GM12878 (cell line): ENCODE measurements at regions not wholly inside any gene's neighbourhood (a gene's known extent, or its start where the extent isn't known, plus 50 kb on each side); places are given as distances from the start of the nearest gene placed in this dataset.

Experiments used
- ATAC-seq: fragments of 200-7000 bp; cut with Tn5 transposase; 3 replicates; pipeline ENCODE4 v1.9.1; 2020; ENCODE audit warnings: mild to moderate bottlenecking, moderate library complexity
- BruUV-seq: library from RNA; stranded (reverse); fragments of 400-500 nt; replicated peaks from 2 replicates; lab custom pipeline; 2021; lab: Mats Ljungman, UMichigan
- CTCF ChIA-PET: fragments of 300-600 bp; sonication (Branson Sonifier 250); formaldehyde crosslinking; extraction: SDS; loops from one replicate; lab custom pipeline; 2021; ENCODE audit warnings: inconsistent platforms; lab: Yijun Ruan, JAX
- POLR2A ChIA-PET: fragments of 350-600 bp; formaldehyde crosslinking; extraction: SDS; loops from one replicate; lab custom pipeline; 2021; ENCODE audit warnings: inconsistent platforms; lab: Charles Lee
- RAD21 ChIA-PET: fragments of 300-600 bp; sonication (Branson Sonifier 250); formaldehyde crosslinking; loops from one replicate; lab custom pipeline; 2023; ENCODE audit warnings: antibody characterized with exemption; ENCODE audit not compliant: unreplicated experiment; lab: Charles Lee
- SMC1A ChIA-PET: fragments of 300-600 bp; sonication (Branson Sonifier 250); formaldehyde crosslinking; loops from one replicate; lab custom pipeline; 2023; ENCODE audit not compliant: unreplicated experiment, uncharacterized antibody; lab: Charles Lee
- DNase-seq: peaks from one replicate; pipeline ENCODE4 v3.0.0-alpha.2; 2011; ENCODE audit warnings: low read depth, low spot score
- FAIRE-seq: peaks from 3 replicates; lab custom pipeline; 2011; peaks lifted over from hg19 to GRCh38; lab: Jason Lieb, UNC
- H2AFZ ChIP-seq: 2 replicates; pipeline ENCODE4 v1.6.0; 2011; ENCODE audit warnings: low read depth, low read length, control low read depth; ENCODE audit not compliant: control insufficient read depth
- H3K27ac ChIP-seq: 2 replicates; pipeline ENCODE4 v1.5.1; 2011; ENCODE audit warnings: control low read depth; ENCODE audit not compliant: control insufficient read depth, insufficient read depth
- H3K27me3 ChIP-seq, 2 experiments: replicated peaks in 1 of 2; 2 replicates each; pipeline versions ENCODE4 v1.6.0 to v1.6.1; 2011; ENCODE audit warnings: low read length in 1 of 2; ENCODE audit not compliant: control insufficient read depth in 2 of 2, insufficient read depth in 2 of 2
- H3K36me3 ChIP-seq, 2 experiments: 2 replicates each; pipeline ENCODE4 v1.5.1; 2011; ENCODE audit warnings: low read length in 1 of 2; ENCODE audit not compliant: control insufficient read depth in 2 of 2, insufficient read depth in 2 of 2
- H3K4me1 ChIP-seq: 2 replicates; pipeline ENCODE4 v1.6.1; 2011; ENCODE audit warnings: mild to moderate bottlenecking, low read length, moderate library complexity, mixed read lengths; ENCODE audit not compliant: control insufficient read depth, insufficient read depth
- H3K4me2 ChIP-seq: 2 replicates; pipeline ENCODE4 v1.6.0; 2011; ENCODE audit warnings: control low read depth; ENCODE audit not compliant: control insufficient read depth, insufficient read depth
- H3K4me3 ChIP-seq: fragments of 200-600 bp; sonication (generic); 2 replicates; pipeline ENCODE4 v1.5.1; 2016
- H3K79me2 ChIP-seq: 2 replicates; pipeline ENCODE4 v1.6.0; 2011; ENCODE audit warnings: low read length; ENCODE audit not compliant: control insufficient read depth, insufficient read depth
- H3K9ac ChIP-seq: 2 replicates; pipeline ENCODE4 v1.8.0; 2011; ENCODE audit warnings: low read length, control low read depth, mixed read lengths; ENCODE audit not compliant: control insufficient read depth, insufficient read depth
- H3K9me3 ChIP-seq: replicated peaks from 3 replicates; pipeline ENCODE4 v1.5.1; 2011; ENCODE audit warnings: mild to moderate bottlenecking, low read length; ENCODE audit not compliant: control insufficient read depth, insufficient read depth
- H4K20me1 ChIP-seq: 2 replicates; pipeline ENCODE4 v1.6.0; 2011; ENCODE audit not compliant: control insufficient read depth, insufficient read depth
- BMI1 ChIP-seq: fragments of 450-650 bp; IDR thresholded peaks from 2 replicates; pipeline ENCODE4 v1.6.1; 2016; ENCODE audit warnings: mild to moderate bottlenecking, moderate library complexity, borderline replicate concordance
- HDAC2 ChIP-seq: fragments of 200-600 bp; sonication (generic); IDR thresholded peaks from 2 replicates; pipeline ENCODE4 v1.6.1; 2017
- IKZF2 ChIP-seq, 2 experiments: fragments of 450-650 bp; IDR thresholded peaks; 2 replicates each; pipeline ENCODE4 v1.6.1; 2017; ENCODE audit warnings: mild to moderate bottlenecking in 2 of 2, moderate library complexity in 2 of 2
- MYB ChIP-seq: fragments of 150-350 bp; IDR thresholded peaks from 2 replicates; pipeline ENCODE4 v1.6.1; 2014; ENCODE audit warnings: mild to moderate bottlenecking, low read depth, low read length, borderline replicate concordance
- NFYB ChIP-seq: IDR thresholded peaks from 2 replicates; pipeline ENCODE4 v1.6.1; 2011; ENCODE audit warnings: low read depth, mild to moderate bottlenecking, low read length, improper control_type of control experiment, moderate library complexity; ENCODE audit not compliant: insufficient read depth
- RBBP5 ChIP-seq: fragments of 200-600 bp; sonication (generic); conservative IDR thresholded peaks from 2 replicates; pipeline ENCODE4 v1.6.1; 2016
- SMC3 ChIP-seq: IDR thresholded peaks from 2 replicates; pipeline ENCODE4 v1.6.1; 2011; ENCODE audit warnings: low read length, improper control_type of control experiment, borderline replicate concordance
- SRF ChIP-seq, 2 experiments: IDR thresholded peaks; 2 replicates each; pipeline ENCODE4 v1.6.1; 2011; ENCODE audit warnings: low read depth in 2 of 2, low read length in 2 of 2, mild to moderate bottlenecking in 1 of 2, moderate library complexity in 1 of 2
- TCF7 ChIP-seq: IDR thresholded peaks from 2 replicates; pipeline ENCODE4 v1.6.1; 2014; ENCODE audit warnings: antibody characterized with exemption, borderline replicate concordance
- YBX1 ChIP-seq: fragments of 450-650 bp; IDR thresholded peaks from 2 replicates; pipeline ENCODE4 v1.6.1; 2016; ENCODE audit warnings: antibody characterized with exemption
- ZBED1 ChIP-seq: IDR thresholded peaks from 2 replicates; pipeline ENCODE4 v1.6.1; 2016; ENCODE audit warnings: borderline replicate concordance
- ZNF274 ChIP-seq: IDR thresholded peaks from one replicate; pipeline ENCODE4 v1.8.0; 2011; ENCODE audit not compliant: insufficient read length, insufficient read depth
- ZNF384 ChIP-seq: IDR thresholded peaks from 2 replicates; pipeline ENCODE4 v1.6.1; 2012; ENCODE audit warnings: low read depth, mild to moderate bottlenecking, low read length, improper control_type of control experiment, borderline replicate concordance
- ZZZ3 ChIP-seq: IDR thresholded peaks from 2 replicates; pipeline ENCODE4 v1.6.1; 2011; ENCODE audit warnings: low read depth; ENCODE audit not compliant: control insufficient read depth, insufficient read length
- WGBS: methylation state at CpG from one replicate; pipeline ENCODE4 v1.1.6; 2016; ENCODE audit warnings: low lambda C conversion rate; ENCODE audit not compliant: insufficient replicate concordance, insufficient coverage; ENCODE audit errors: missing lambda C conversion rate; 5-methylcytosine and 5-hydroxymethylcytosine counted together
- in situ Hi-C: fragments of 300-500 bp; cut with MboI; formaldehyde crosslinking; loops from 9 replicates; pipeline ENCODE4 v1.14.3; 2018; ENCODE audit warnings: mixed read lengths
- intact Hi-C: fragments of 100-400 bp; cut with micrococcal nuclease; formaldehyde crosslinking; loops from one replicate; pipeline ENCODE4 v1.14.2; 2022; ENCODE audit not compliant: unreplicated experiment
- TF ChIP-seq, protein P1 (sequence below): IDR thresholded peaks from 2 replicates; pipeline ENCODE4 v1.6.1; 2011; ENCODE audit warnings: borderline replicate concordance, low read depth, mild to moderate bottlenecking, moderate library complexity, low read length; ENCODE audit not compliant: insufficient read depth, poor library complexity, severe bottlenecking
- TF ChIP-seq, protein P2 (sequence below): IDR thresholded peaks from 2 replicates; pipeline ENCODE4 v1.6.1; 2011; ENCODE audit warnings: low read depth, low read length, improper control_type of control experiment, borderline replicate concordance
- TF ChIP-seq, protein P3 (sequence below): fragments of 150-350 bp; IDR thresholded peaks from 2 replicates; pipeline ENCODE4 v1.6.1; 2014; ENCODE audit warnings: mild to moderate bottlenecking, low read depth, low read length
- TF ChIP-seq, protein P4 (sequence below): IDR thresholded peaks from 2 replicates; pipeline ENCODE4 v1.6.1; 2011; ENCODE audit warnings: low read depth, mild to moderate bottlenecking, low read length, moderate library complexity, borderline replicate concordance; ENCODE audit errors: extremely low read depth
- TF ChIP-seq, protein P5 (sequence below): IDR thresholded peaks from 2 replicates; pipeline ENCODE4 v1.6.1; 2011; ENCODE audit warnings: mild to moderate bottlenecking, low read depth, low read length, moderate library complexity; ENCODE audit not compliant: insufficient replicate concordance

DNA sequence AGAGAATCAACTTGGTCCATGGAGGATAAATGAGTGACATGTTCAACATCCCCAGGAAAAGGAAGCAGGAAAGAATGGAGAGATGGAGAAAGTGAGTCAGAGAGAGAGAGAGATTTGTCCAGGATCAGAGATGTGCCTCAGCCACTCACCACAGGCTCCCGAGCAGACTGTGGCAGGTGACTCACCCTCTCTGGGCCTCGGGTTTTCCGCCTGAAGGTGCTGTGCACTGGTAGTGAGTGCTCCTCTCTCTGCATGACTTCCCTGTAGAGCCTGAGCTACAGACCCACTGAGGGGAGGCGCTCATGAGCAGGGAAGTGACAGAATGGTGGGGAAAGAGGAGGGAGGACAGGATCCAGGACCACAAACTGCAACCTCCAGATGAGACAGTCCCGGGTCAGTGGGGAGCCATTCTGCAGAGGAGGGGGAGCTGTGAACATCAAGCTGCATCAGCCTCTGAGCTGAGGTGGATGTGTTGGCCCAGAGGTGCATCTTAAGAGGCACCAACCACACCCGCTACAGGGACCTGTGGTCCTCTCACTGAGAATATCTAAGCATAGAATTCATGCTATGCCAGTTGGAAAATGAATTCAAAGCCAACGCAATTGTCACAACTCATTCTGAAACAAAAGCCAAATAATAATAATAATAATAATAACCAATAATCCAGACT is 433.4 kb downstream of the BRD1 start (continued):
- TF ChIP-seq, protein P1, sequence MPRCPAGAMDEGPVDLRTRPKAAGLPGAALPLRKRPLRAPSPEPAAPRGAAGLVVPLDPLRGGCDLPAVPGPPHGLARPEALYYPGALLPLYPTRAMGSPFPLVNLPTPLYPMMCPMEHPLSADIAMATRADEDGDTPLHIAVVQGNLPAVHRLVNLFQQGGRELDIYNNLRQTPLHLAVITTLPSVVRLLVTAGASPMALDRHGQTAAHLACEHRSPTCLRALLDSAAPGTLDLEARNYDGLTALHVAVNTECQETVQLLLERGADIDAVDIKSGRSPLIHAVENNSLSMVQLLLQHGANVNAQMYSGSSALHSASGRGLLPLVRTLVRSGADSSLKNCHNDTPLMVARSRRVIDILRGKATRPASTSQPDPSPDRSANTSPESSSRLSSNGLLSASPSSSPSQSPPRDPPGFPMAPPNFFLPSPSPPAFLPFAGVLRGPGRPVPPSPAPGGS = no peak
- no peak for TF ChIP-seq MYB

DNA sequence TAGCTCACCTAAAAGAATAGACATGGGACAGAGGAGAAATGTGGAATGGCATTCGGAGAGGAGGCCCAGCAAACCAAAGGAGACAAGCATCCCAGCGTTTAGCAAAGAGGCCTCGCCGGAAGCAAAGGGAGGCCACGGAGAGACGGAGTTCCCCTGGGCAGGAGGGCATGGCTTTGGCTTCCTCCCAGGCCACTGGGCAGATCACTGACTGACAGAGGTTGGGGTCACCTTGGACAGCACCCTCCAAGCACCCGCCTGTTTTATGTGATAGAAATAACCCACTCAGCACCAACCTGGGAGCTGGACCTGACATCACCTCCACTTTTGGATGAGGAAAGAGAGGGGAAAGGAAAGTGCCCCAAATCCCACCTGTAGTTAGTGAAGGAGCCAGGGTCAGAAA is 434.1 kb downstream of the BRD1 start:
- POLR2A ChIA-PET = no interaction called here
- no peaks in the 10 kb centered on the region; the same call in 2 of the 3 replicates for H3K9me3 ChIP-seq
- H3K27ac ChIP-seq = no peak overlapping the region
- intact Hi-C loops = no loop called here
- no peaks in the 10 kb centered on the region for H4K20me1 ChIP-seq
- CTCF ChIA-PET = no interaction called here
- no peak overlapping the region for H3K9ac ChIP-seq
- WGBS = 36% methylated on average over 7 of the region's 7 CpGs
- ATAC-seq (no peak), FAIRE-seq (no peak), DNase-seq (no peak)
- RAD21 ChIA-PET = no interaction called here
- no peaks in the 10 kb centered on the region for H3K36me3 ChIP-seq
- H3K79me2 ChIP-seq = no peaks in the 10 kb centered on the region
- no peaks in the 10 kb centered on the region for H3K4me1 ChIP-seq
- no peak overlapping the region for H2AFZ ChIP-seq
- no peak overlapping the region for H3K4me3 ChIP-seq
- no peaks in the 10 kb centered on the region for H3K27me3 ChIP-seq
- SMC1A ChIA-PET = no interaction called here
- BruUV-seq = no TSS peak
- no peak overlapping the region for H3K4me2 ChIP-seq
- in situ Hi-C loops = no loop called here
- no peak for TF ChIP-seq SRF (IDR thresholded peaks at IDR 0.05; ENCODE audit: low read depth in 2 of 2, low read length in 2 of 2)
- no peak for TF ChIP-seq IKZF2 (IDR thresholded peaks at IDR 0.05)
- TF ChIP-seq ZNF274 = no peak
- TF ChIP-seq, protein P2, sequence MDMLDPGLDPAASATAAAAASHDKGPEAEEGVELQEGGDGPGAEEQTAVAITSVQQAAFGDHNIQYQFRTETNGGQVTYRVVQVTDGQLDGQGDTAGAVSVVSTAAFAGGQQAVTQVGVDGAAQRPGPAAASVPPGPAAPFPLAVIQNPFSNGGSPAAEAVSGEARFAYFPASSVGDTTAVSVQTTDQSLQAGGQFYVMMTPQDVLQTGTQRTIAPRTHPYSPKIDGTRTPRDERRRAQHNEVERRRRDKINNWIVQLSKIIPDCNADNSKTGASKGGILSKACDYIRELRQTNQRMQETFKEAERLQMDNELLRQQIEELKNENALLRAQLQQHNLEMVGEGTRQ = no peak
- TF ChIP-seq, protein P3, sequence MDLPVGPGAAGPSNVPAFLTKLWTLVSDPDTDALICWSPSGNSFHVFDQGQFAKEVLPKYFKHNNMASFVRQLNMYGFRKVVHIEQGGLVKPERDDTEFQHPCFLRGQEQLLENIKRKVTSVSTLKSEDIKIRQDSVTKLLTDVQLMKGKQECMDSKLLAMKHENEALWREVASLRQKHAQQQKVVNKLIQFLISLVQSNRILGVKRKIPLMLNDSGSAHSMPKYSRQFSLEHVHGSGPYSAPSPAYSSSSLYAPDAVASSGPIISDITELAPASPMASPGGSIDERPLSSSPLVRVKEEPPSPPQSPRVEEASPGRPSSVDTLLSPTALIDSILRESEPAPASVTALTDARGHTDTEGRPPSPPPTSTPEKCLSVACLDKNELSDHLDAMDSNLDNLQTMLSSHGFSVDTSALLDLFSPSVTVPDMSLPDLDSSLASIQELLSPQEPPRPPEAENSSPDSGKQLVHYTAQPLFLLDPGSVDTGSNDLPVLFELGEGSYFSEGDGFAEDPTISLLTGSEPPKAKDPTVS = no peak
- TF ChIP-seq, protein P4, sequence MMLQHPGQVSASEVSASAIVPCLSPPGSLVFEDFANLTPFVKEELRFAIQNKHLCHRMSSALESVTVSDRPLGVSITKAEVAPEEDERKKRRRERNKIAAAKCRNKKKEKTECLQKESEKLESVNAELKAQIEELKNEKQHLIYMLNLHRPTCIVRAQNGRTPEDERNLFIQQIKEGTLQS = no peak
- TF ChIP-seq BMI1 = no peak
- TF ChIP-seq, protein P5, sequence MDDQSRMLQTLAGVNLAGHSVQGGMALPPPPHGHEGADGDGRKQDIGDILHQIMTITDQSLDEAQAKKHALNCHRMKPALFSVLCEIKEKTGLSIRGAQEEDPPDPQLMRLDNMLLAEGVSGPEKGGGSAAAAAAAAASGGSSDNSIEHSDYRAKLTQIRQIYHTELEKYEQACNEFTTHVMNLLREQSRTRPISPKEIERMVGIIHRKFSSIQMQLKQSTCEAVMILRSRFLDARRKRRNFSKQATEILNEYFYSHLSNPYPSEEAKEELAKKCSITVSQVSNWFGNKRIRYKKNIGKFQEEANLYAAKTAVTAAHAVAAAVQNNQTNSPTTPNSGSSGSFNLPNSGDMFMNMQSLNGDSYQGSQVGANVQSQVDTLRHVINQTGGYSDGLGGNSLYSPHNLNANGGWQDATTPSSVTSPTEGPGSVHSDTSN = no peak
- no peak for TF ChIP-seq RBBP5
- TF ChIP-seq YBX1 = no peak
- TF ChIP-seq ZZZ3 = no peak
- TF ChIP-seq TCF7 = no peak
- TF ChIP-seq ZBED1 = no peak
- TF ChIP-seq HDAC2 = no peak
- no peak for TF ChIP-seq SMC3
- TF ChIP-seq NFYB = no peak
- no peak for TF ChIP-seq ZNF384
